ENCODE measurements at regions not wholly inside any gene's neighbourhood (a gene's known extent, or its start where the extent isn't known, plus 50 kb on each side); places are given as distances from the start of the nearest gene placed in this dataset.
"Not testable (repeated sequence)": the region's sequence is repeated elsewhere in the genome, so short reads cannot be mapped to it uniquely, and the experiment has no call there.

DNA sequence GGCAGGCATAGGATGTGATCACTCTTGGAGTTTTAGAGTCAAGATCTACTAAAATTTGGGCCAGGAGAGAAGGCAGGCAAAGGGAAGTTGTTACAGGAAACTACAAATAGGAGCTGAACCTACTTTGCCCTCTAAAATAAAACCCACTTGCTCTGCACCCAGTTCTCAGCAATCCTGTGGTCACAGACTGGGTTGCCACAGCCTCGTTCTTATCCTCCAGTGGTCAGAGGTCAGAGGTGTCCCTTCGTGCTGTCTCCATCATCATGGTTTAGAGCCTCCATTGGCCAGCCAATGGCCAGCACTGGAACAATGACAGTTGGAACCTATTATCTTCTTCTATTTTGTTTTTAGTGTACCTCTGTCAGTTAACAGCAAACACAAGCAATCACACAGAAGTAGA lies 90.7 kb upstream of the TNP1 start:
- no peak for DNase-seq (ENCODE audit: low read depth in 2 of 2)

DNA sequence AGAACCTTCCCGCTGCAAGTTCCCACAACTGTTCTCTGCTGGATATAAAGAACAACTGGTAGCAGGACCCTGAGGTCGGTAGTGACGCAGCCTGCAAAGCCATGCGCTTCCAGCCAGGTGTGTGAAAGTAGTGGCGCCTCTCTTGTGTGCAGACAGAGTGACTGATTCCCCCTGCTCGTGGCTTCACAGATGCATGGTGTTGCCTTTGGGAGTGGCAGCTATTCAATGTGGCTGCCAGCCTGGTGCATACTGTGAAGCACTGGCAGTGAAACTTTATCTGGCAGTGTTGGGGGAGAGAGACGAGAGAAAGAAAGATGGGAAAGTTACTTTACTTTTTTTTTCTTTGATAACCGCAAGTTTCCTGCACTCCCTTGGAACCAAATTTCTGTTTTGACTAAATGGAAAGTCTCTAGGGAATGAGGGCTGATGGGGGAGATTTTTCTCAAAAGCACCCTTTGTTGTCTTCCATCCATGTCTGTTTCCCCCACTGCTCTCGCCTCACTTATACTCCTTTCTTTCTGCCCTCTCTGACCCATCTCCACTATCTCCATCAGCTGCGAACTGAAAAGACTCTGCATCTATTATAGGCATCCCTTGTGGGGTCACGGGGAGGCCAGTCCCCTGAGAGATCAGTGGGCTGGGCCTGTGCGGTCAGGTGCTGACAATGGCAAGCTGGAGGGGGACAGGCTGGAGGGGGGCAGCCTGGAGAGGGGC lies 90.0 kb upstream of the TNP1 start:
- no peak for DNase-seq (ENCODE audit: low read depth in 2 of 2)

DNA sequence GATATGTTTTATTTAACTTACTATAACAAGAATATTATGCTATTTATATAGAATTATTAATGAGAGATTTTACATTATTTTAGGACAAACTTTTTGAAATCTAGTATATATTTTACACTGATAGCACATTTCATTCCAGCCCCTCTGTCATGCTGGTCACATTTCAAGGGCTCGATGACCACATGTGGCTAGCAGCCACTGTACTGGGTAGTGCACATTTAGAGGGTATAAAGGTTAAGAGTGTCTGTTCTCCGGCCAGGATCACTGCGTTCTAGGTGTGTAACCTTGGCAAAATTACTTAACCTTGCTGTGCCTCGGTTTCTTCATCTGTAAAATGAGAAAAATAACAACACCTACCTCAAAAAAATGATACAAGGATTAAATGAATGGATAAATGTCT lies 87.2 kb upstream of the TNP1 start:
- DNase-seq (ENCODE audit: low read depth in 2 of 2) = no peak

DNA sequence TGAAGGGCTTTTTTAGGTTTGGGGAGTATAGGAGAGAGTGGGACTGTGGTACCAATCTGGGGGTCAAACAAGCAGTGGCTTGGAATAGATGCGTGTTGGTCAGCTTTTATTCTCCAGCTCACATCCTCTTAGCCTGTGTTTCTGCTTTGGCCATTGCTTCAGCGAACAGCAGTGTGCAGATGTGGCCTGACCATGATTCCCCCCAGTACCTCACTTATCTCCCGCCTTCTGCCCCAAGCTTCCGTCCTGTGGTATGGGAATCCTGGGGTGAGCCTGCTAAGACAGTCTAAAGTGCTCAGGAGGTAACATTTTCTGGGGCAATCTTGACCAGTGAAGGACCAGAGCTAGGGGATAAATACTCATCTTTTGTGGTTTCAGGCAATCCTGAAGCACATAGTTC lies 84.9 kb upstream of the TNP1 start:
- DNase-seq (ENCODE audit: low read depth in 2 of 2) = no peak

DNA sequence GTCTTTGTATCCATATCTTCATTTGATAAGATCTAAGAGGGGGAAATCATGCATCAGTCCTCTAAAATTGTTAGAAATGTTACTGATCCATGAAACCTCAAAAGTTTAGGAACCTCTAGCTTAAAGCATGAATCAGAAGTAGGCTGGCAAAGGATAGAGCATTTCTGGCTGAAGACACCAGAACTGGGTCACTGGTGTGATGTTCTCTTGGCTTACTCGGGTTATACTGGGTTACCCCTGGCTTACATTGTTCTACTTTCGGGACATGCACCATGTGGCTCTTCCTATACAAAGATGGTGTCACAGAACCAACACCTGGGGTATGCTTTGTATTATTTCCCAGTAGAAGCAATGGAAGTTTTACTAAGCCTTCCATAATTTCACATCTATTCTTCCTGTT lies 83.2 kb upstream of the TNP1 start:
- DNase-seq (ENCODE audit: low read depth in 2 of 2) = no peak

DNA sequence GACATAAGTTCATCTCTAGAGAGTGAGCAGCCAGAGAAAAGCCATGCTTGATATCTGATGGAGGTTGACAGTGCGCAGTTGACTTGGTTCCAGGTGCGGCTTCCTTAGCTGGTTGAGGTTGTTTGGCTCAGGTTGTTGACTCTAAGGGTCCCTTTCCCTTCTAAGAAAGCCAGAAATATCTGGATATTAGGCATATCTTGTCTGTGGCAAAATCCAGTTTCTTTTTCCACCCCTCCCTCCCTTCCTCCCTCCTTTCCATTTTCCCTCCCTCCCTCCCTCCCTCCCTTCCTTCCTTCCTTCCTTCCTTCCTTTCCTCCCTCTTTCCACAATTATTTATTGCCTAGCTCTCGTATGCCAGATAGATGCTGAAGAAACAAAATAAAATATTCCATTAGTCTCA lies 82.6 kb upstream of the TNP1 start:
- DNase-seq (ENCODE audit: low read depth in 2 of 2) = no peak

DNA sequence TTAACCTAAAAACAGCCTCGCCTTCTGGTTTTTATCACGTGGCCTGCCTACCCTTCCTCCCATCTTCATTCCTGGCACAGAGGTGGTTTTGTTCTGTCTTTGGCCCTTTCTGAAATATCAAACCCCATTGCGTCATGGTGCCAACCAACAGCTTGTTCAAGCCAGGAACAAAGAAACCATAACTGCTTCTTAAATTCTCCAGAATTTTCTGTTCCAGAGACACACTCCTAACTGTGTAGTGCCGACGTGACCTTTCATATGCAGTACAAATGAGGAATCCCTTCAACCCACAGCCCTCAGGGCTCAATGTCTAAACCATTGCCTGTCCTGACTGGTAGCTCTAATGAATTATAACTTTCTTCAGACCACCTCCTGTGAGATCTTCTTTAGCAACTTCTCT lies 82.2 kb upstream of the TNP1 start:
- no peak for DNase-seq (ENCODE audit: low read depth in 2 of 2)

DNA sequence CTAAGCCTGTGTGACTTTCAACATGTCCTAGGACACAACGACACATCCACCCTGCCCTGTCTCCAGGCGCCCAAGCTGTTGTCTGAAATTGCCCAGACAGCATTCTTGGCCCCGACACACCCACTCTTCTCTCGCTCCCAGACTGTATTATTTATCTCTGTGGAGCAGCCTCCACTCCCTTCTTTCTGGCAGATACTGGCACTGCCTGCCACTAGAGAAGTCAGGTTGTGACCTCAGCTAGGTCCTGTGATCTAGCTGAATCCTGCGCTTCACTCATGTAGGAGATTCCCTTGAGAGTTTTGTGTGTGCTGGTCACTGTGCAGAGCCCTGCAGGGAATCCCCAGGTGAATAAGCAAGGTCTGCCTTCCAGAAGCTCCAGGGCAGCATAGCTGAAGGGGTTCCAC lies 77.1 kb upstream of the TNP1 start:
- DNase-seq (ENCODE audit: low read depth in 2 of 2) = no peak

DNA sequence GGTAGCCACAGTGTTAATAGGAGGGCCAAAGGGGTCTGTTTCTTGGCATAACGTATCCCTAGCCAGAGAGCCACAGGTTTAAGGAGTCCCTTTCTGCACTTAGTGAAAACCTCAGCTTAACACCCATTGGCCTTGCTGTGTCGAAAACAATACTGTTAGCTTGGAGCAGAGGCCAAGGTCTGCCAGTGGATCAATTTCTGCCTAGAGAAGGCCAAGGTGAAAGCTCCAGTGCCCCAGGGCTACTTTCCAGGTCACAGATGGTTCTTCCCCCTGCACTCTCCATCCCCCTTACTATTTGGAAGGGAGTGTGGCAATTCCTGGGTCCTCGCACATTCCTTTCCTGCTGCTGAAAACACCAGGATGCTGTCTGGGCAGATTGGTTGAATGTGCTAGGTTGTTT lies 74.8 kb upstream of the TNP1 start:
- DNase-seq (ENCODE audit: low read depth in 2 of 2) = no peak

DNA sequence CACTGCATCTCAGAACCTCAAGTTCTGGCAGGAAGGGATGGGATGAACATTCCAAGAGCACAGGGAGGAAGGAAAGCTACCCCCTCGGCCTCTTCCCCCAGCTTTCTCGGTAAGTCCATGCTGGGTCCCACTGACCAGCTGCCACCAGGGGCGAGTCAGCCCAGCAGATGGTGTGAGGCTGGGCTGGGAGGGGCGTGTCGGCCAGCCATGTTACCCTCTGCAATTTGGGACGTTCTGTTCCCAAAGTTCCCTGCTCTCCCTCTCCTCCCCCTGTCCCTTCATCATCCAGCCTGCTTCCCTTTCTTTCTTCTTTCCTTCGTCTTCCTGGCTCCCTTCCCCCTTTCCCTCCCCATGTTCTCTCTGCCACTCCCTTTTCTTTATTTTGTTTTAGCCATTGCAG lies 74.3 kb upstream of the TNP1 start:
- no peak for DNase-seq (ENCODE audit: low read depth in 2 of 2)

DNA sequence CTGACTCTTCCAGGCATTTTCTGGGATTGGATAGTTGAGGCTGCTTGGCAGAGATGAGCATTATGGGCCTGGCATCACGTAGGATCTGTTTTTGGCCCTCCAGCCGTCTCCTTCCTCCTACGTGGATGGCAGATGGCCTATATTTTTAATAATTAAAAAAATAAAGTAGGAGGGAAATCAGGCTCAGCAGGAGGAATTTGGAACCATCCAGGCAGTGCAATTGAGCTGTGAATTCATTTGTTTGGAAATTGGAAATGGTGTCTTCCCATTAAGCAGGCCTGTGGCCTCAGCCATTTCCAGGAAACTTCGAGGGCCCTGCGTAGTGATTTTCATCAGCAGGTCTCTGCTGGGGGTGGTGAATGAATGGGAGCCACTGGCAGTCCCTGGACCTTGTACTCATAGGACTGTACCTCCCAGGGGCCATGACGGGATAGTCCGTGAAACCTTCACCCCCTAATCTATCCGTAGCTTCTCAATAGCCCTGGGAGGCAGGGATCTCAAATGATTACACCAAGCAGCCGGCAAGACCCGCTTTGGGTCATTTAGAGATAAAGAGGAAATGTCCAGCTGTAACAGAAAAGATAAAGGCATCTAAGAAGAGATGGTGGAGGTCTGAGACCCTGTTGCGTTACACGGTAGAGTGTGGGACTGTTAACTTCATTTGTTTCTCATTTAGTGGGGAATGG lies 73.1 kb upstream of the TNP1 start:
- DNase-seq (ENCODE audit: low read depth in 2 of 2) = no peak

DNA sequence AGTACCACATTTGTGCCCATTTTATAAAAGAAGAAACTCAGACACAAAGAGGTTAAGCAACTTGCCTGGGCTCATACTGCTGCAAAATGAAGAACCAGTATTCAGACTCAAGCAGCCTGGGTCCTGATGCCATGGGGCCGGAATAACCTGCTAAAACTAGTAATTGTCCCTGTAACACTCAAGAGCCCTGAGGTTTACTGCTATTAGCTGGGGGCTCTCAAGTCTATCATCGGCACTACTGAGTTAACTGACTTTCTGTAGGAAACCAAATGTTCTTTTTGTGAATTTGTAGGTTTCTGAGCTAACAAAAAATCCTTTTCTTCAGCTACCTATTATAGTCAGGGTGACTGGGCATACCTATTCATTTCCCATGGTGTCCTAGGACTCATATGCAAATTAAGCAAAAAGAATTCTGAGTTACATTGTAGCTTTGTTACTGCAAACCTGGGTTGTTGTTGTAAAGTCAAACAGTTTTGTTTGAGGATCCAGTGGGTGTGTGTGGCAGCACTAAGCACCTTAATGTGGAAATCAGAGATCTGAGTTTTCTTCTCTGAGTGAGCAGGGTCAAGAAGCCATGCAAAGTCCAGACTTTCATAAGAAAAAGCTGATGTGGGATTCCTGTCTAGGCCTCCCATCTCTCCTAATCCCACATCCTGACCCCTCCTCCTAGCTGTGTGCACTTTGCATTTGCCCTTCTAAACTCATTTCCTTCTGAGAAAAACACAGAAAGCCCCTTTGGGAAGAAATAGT lies 72.4 kb upstream of the TNP1 start:
- no peak for DNase-seq (ENCODE audit: low read depth in 2 of 2)

DNA sequence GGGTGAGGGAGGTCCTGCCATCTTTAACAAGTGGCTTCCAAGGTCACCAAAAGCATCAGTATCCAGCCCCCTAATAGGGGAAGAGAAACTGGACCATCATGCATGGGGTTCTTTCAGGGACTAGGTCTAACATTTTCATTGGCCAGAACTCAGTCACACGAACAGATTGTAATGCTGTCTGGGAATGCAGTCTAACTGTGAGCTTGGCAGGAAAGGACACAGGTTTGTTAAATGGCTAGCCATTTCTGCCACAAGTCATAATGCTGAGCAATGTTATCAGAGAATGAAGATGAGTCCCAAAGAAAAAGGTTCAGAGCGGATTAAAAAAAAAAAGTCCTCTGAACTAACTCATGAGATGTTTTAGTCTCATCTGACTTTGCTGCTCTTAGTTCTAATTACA lies 70.9 kb upstream of the TNP1 start:
- no peak for DNase-seq (ENCODE audit: low read depth in 2 of 2)

DNA sequence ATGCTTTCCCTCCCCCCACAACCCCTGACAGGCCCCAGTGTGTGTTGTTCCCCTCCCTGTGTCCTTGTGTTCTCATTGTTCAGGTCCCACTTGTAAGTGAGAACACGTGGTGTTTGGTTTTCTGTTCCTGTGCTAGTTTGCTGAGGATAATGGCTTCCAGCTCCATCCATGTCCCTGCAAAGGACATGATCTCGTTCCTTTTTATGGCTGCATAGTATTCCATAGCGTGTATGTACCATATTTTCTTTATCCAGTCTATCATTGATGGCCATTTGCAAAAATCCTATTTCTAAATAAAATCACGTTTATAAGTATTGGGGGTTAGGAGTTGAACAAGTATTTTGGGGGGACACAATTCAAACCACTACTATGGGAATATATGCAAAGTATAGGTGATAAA lies 69.5 kb upstream of the TNP1 start:
- not testable (repeated sequence) for DNase-seq (ENCODE audit: low read depth in 2 of 2)

DNA sequence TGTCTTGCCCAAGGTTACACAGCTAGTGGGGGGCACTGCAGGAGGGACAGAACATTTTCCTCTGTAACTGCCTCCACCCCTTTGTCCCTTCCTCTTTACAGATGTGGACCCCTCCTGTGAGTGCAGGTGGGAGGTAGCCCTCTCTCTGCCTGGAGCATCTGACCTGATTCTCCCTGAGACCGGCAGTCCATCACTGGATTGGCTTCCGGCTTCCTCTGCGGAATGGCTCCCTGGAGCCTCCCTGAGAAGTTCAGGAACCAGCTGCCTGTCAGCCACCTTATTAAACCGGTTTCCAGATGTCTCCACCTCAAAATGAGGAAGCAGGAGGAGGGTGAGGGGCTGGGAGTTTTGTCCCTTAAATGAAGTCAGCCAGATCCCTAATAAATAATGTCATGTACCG lies 67.3 kb upstream of the TNP1 start:
- no peak for DNase-seq (ENCODE audit: low read depth in 2 of 2)

DNA sequence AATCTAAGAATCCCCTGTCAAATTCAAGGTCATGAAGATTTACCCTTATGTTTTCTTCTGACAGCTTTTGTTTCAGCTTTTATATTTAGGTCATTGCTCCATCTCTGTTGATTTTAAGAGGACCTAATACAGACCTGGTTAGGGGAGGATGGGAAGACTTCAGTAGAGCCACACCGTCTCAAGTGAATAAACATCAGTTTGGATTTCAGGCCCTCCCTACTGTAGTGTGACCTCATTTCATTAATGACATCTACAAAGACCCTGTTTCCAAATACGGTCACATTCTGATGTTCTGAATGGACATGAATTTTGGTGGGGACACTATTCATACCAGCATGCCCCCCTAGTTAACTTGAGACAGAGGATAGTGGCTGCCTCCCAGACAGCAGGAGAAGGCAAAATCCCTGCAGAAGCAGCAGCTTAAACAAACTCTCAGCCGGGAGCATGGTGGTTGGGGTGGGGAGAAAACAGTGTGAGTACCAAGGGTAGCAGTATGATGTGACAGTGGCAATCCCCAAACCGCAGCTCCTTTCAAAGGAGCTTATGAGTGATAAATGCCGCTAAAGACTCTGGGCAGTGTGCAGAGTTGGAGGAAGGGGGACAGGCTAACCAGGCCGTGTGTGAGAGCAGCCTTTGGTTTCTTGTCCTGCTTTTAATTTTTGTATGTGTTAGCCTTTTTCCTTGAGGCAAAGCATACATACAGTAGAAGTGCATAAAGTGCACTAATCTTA lies 65.9 kb upstream of the TNP1 start:
- DNase-seq (ENCODE audit: low read depth in 2 of 2) = no peak

DNA sequence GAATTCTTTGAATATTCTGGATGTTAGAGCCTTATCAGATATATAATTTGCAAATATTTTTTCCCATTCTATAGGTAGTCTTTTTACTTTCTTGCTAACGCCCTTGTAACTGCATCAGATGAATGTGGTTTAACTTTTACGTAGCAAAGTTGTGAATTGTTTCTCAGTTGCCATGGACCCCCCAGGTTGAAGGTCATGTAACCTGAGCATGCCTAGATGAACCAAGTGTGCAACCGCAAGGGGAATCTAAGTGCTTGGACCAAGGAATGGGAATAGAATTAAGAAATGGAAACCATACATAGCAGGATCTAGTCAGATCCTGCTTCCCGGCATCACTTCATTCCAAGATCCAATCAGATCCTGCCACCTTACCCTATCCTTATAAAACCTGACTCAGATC lies 65.1 kb upstream of the TNP1 start:
- DNase-seq (ENCODE audit: low read depth in 2 of 2) = no peak

DNA sequence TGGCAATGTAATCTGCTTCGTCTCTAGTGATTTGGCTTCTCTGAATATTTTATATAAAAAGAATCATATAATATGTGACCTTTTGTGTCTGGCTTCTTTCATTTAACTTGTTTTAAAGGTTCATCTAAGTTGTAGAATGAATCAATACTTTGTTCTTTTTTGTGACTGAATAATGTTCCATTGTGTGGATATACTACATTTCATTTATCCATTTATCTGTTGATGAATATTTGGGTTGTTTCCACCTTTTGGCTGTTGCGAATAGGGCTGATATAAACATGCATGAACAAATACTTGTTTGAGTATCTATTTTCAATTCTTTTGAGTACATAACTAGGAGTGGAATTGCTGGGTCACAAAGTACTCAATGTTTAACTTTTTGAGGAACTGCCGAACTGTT lies 63.8 kb upstream of the TNP1 start:
- DNase-seq (ENCODE audit: low read depth in 2 of 2) = no peak

DNA sequence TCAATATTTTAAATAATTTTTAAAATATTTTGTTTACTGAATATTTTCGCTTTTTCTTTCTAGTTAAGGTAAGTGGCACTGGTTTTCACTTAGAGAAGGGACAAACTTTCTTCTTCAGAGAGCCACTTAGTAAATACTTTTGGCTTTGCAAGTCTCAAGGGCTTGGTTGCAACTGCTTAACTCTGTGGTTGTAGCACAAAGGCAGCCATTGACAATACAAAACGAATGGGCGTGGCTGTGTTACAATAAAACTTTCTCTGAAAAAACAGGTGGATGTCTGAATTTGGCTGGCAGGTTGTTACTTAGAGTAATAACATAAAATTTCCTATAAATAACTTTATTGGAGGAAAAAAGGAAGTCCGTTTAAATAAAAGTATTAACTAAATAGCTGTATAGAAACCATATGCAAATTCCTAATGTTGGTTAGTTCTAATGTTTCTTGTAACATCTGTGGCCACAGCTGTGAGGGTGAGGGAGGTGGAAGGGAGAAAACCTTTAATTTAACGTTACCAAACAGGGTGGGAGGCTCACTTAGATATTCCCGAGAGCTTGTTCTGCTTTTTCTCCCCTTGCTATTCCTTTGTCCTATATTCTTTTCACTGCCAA lies 62.4 kb upstream of the TNP1 start:
- DNase-seq (ENCODE audit: low read depth in 2 of 2) = no peak

DNA sequence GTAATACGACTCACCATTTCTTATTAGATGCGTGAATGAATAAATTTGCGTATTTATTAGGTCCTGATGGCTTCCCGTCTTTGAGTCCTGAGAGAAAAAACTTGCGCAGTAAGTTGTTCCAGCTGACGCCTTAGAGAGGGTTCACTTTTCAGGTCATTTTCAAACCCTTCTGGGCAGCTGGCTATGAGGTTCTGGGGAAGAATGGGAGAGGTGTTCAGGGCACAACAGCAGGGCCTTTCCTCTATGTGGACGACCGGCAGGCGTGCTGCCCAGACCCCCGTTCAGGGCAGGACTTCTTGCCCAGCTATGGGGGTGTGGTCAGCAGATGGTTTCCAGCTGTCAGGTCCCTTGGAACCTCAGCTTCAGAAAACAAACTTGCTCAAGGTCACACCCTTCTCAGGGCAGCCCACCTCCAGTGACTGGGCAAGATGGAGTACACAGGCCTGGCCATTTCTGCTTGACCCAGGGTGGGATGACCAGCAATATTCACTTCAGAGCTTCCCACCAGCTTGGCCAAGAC lies 61.1 kb upstream of the TNP1 start:
- DNase-seq (ENCODE audit: low read depth in 2 of 2) = no peak

DNA sequence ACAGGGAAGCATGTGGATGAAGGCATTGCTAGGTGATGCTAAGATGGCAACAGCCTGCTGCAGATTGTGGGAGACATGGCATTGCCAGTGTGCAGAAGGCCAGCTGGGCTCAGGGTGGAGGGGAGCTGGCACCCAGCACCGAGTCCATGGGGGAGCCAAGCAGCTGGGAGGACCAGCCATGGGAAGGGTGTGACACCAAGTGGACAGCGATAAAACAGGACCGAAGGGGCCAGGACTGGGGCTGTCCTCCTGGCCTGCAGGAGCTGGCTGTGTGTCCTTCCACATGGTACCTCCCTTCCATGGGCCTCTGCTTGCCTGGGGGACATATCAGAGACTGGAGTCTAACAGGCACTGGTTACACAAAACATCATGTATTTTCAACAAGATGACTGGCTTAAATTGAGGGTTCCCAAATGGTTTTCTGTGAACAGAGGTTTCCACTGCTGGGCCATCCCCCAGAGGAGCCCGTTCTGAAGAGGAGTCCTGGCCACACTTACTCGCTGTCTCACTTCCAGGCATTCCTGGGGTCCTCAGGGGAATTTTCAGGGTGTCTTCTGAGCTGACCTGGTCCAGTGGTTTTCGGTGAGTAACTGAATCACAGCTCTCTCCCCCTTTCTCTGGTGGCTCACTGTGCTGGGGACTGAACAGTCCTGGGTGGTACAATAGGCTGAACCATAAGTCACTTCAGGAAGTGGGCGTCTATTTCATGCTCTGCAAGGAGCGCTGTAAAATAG lies 60.4 kb upstream of the TNP1 start:
- DNase-seq (ENCODE audit: low read depth in 2 of 2) = no peak

Measured in fibroblast of skin of left biceps (primary cell).